ENCODE measurements at regions not wholly inside any gene's neighbourhood (a gene's known extent, or its start where the extent isn't known, plus 50 kb on each side); places are given as distances from the start of the nearest gene placed in this dataset.

DNA sequence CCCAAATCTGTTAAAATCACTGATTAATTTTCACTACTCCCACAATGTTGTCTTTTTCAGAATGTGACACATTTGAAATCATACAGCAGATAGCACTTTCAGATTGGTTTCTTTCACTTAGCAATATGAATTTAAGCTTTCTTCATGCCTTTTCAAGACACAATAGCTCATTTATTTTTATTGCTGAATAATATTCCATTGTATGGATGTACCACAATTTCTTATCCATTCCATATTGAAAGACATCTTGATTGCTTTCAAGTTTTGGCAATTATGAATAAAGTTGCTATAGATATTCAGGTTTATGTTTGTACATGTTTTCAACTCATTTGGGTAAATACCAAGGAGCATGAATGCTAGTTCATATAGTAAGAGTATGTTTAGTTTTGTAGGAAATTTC, 2635.6 kb upstream of the PCDH20 start:
- H2BK20ac ChIP-seq (ENCODE audit: low read depth, low read length): no peak overlapping the region

More for the DNA sequence above, 2635.6 kb upstream of the PCDH20 start:
- Histone ChIP-seq H3K36me3 (ENCODE audit: control insufficient read depth, insufficient read depth, low read length) (no peaks in the 10 kb centered on the region), H4K91ac (ENCODE audit: insufficient read depth, low read depth, low read length) (no peak overlapping the region), H3K4me2 (ENCODE audit: low read depth, low read length) (no peak overlapping the region), H2AK9ac (replicated peaks; ENCODE audit: low read depth, low read length, poor library complexity) (no peak overlapping the region), H3K4me1 (ENCODE audit: control insufficient read depth, insufficient read depth, low read length) (no peaks in the 10 kb centered on the region; the same call in 1 of the 2 replicates), H3K27me3 (ENCODE audit: control insufficient read depth, insufficient read depth, low read length) (no peaks in the 10 kb centered on the region), H3K23ac (ENCODE audit: low read depth, low read length) (no peak overlapping the region), H4K5ac (ENCODE audit: low read depth, low read length) (no peak overlapping the region), H3K9me3 (ENCODE audit: control insufficient read depth, insufficient read depth, low read length) (no peaks in the 10 kb centered on the region), H3K4me3 (ENCODE audit: insufficient read depth, low read depth, low read length) (no peak overlapping the region), H4K20me1 (ENCODE audit: insufficient read depth, low read length) (no peaks in the 10 kb centered on the region), H3K56ac (ENCODE audit: extremely low read depth, insufficient read depth, low read length) (no peak overlapping the region), H2BK15ac (ENCODE audit: low read depth, low read length) (no peak overlapping the region), H3K9ac (ENCODE audit: low read depth, low read length) (no peak overlapping the region), H3K79me1 (ENCODE audit: low read depth in 1 of 2, low read length in 2 of 2) (no peaks in the 10 kb centered on the region), H3K14ac (replicated peaks; ENCODE audit: low read depth, low read length) (no peak overlapping the region), H3K4ac (ENCODE audit: low read depth, low read length) (no peak overlapping the region), H2BK120ac (ENCODE audit: low read depth, low read length) (no peak overlapping the region), H2AK5ac (ENCODE audit: low read depth, low read length) (no peak overlapping the region), H2AFZ (replicated peaks; ENCODE audit: low read length, poor library complexity) (no peak overlapping the region), H4K8ac (ENCODE audit: low read depth in 2 of 2, low read length in 2 of 2) (no peak overlapping the region), H2BK5ac (ENCODE audit: low read depth, low read length, poor library complexity, severe bottlenecking) (no peak overlapping the region), H3K27ac (ENCODE audit: insufficient read depth, low read length) (no peak overlapping the region), H3K18ac (ENCODE audit: low read depth, low read length) (no peak overlapping the region), H3K9me1 (ENCODE audit: insufficient read depth, low read length) (no peaks in the 10 kb centered on the region)
- intact Hi-C loops (cut with micrococcal nuclease): no loop called here
- BruUV-seq (replicated peaks): no TSS peak
- CTCF ChIA-PET: no interaction called here
- TF ChIP-seq MAFK (IDR thresholded peaks at IDR 0.05; ENCODE audit: low read depth, low read length) (no peak), CHD1 (IDR thresholded peaks at IDR 0.05; ENCODE audit: low read depth, low read length) (no peak), RCOR1 (IDR thresholded peaks at IDR 0.05; ENCODE audit: insufficient replicate concordance, low read length) (no peak), SMC3 (IDR thresholded peaks at IDR 0.05; ENCODE audit: low read depth, low read length) (no peak), CEBPB (IDR thresholded peaks at IDR 0.05; ENCODE audit: low read depth, low read length) (no peak), FOS (IDR thresholded peaks at IDR 0.05; ENCODE audit: low read depth, low read length) (no peak)
- TF ChIP-seq, protein P1, sequence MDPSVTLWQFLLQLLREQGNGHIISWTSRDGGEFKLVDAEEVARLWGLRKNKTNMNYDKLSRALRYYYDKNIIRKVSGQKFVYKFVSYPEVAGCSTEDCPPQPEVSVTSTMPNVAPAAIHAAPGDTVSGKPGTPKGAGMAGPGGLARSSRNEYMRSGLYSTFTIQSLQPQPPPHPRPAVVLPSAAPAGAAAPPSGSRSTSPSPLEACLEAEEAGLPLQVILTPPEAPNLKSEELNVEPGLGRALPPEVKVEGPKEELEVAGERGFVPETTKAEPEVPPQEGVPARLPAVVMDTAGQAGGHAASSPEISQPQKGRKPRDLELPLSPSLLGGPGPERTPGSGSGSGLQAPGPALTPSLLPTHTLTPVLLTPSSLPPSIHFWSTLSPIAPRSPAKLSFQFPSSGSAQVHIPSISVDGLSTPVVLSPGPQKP (IDR thresholded peaks at IDR 0.05; ENCODE audit: borderline replicate concordance, low read depth, low read length): no peak
- TF ChIP-seq, protein P2, sequence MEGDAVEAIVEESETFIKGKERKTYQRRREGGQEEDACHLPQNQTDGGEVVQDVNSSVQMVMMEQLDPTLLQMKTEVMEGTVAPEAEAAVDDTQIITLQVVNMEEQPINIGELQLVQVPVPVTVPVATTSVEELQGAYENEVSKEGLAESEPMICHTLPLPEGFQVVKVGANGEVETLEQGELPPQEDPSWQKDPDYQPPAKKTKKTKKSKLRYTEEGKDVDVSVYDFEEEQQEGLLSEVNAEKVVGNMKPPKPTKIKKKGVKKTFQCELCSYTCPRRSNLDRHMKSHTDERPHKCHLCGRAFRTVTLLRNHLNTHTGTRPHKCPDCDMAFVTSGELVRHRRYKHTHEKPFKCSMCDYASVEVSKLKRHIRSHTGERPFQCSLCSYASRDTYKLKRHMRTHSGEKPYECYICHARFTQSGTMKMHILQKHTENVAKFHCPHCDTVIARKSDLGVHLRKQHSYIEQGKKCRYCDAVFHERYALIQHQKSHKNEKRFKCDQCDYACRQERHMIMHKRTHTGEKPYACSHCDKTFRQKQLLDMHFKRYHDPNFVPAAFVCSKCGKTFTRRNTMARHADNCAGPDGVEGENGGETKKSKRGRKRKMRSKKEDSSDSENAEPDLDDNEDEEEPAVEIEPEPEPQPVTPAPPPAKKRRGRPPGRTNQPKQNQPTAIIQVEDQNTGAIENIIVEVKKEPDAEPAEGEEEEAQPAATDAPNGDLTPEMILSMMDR (conservative IDR thresholded peaks at IDR 0.05; ENCODE audit: low read depth, low read length): no peak
- TF ChIP-seq, protein P3, sequence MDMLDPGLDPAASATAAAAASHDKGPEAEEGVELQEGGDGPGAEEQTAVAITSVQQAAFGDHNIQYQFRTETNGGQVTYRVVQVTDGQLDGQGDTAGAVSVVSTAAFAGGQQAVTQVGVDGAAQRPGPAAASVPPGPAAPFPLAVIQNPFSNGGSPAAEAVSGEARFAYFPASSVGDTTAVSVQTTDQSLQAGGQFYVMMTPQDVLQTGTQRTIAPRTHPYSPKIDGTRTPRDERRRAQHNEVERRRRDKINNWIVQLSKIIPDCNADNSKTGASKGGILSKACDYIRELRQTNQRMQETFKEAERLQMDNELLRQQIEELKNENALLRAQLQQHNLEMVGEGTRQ (IDR thresholded peaks at IDR 0.05; ENCODE audit: low read depth, low read length): no peak
- POLR2A ChIA-PET (ENCODE audit: unreplicated experiment): no interaction called here
- in situ Hi-C loops (cut with MboI; ENCODE audit: low sequenced_read_pairs): no loop called here
- dilution Hi-C loops (cut with HindIII; ENCODE audit: low sequenced_read_pairs, unreplicated experiment): no loop called here
- ATAC-seq (ENCODE audit: low read depth) (no peak), DNase-seq (no peak)
